ENCODE measurements at regions not wholly inside any gene's neighbourhood (a gene's known extent, or its start where the extent isn't known, plus 50 kb on each side); places are given as distances from the start of the nearest gene placed in this dataset.

GRCh38 chr2:195057001-195057400, 600.0 kb upstream of the SLC39A10 start:
- Mint-ChIP-seq H3K4me1 (ENCODE audit: unreplicated experiment) (no peaks in the 10 kb centered on the region), H3K36me3 (ENCODE audit: unreplicated experiment) (no peaks in the 10 kb centered on the region), H3K4me3 (ENCODE audit: unreplicated experiment) (no peak overlapping the region), H3K9me3 (ENCODE audit: unreplicated experiment) (no peaks in the 10 kb centered on the region), H3K27me3 (ENCODE audit: unreplicated experiment) (peaks cover 3% of the 10 kb centered on the region), H3K27ac (ENCODE audit: unreplicated experiment) (no peak overlapping the region)
- TF ChIP-seq, protein P1, sequence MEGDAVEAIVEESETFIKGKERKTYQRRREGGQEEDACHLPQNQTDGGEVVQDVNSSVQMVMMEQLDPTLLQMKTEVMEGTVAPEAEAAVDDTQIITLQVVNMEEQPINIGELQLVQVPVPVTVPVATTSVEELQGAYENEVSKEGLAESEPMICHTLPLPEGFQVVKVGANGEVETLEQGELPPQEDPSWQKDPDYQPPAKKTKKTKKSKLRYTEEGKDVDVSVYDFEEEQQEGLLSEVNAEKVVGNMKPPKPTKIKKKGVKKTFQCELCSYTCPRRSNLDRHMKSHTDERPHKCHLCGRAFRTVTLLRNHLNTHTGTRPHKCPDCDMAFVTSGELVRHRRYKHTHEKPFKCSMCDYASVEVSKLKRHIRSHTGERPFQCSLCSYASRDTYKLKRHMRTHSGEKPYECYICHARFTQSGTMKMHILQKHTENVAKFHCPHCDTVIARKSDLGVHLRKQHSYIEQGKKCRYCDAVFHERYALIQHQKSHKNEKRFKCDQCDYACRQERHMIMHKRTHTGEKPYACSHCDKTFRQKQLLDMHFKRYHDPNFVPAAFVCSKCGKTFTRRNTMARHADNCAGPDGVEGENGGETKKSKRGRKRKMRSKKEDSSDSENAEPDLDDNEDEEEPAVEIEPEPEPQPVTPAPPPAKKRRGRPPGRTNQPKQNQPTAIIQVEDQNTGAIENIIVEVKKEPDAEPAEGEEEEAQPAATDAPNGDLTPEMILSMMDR (IDR thresholded peaks at IDR 0.05): no peak
- DNase-seq (ENCODE audit: extremely low spot score, unreplicated experiment): no peak

DNA sequence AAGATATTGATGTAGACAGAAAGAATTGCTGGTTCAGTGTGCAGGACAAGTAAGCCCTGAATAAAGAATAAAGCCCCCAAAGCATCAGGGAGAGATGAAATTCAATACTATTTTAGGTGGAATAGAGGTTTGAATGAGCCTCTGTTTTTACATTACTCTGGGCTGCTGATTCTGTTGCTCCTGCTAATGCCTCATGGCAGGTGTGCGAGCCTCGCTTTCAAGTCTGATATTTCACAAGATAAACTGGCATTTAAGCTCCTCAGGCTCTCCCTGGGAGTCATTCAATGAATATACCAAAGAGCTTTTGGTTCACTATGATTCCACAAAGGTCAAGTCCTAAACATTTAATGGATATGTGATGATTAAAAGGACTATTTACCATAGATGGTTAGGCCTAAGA, 601.0 kb upstream of the SLC39A10 start:
- TF ChIP-seq, protein P1 (IDR thresholded peaks at IDR 0.05): no peak
- Mint-ChIP-seq H3K27me3 (ENCODE audit: unreplicated experiment) (peaks cover 3% of the 10 kb centered on the region), H3K9me3 (ENCODE audit: unreplicated experiment) (no peaks in the 10 kb centered on the region), H3K4me3 (ENCODE audit: unreplicated experiment) (no peak overlapping the region), H3K4me1 (ENCODE audit: unreplicated experiment) (no peaks in the 10 kb centered on the region), H3K36me3 (ENCODE audit: unreplicated experiment) (no peaks in the 10 kb centered on the region), H3K27ac (ENCODE audit: unreplicated experiment) (no peak overlapping the region)
- no peak for DNase-seq (ENCODE audit: extremely low spot score, unreplicated experiment)

GRCh38 chr2:195051401-195051800, 605.6 kb upstream of the SLC39A10 start:
- H3K27me3 Mint-ChIP-seq (ENCODE audit: unreplicated experiment): peaks cover 3% of the 10 kb centered on the region
- no peak overlapping the region for H3K4me3 Mint-ChIP-seq (ENCODE audit: unreplicated experiment)
- no peaks in the 10 kb centered on the region for H3K36me3 Mint-ChIP-seq (ENCODE audit: unreplicated experiment)
- H3K4me1 Mint-ChIP-seq (ENCODE audit: unreplicated experiment): no peaks in the 10 kb centered on the region
- DNase-seq (ENCODE audit: extremely low spot score, unreplicated experiment): no peak
- H3K27ac Mint-ChIP-seq (ENCODE audit: unreplicated experiment): no peak overlapping the region
- TF ChIP-seq, protein P1 (IDR thresholded peaks at IDR 0.05): no peak
- H3K9me3 Mint-ChIP-seq (ENCODE audit: unreplicated experiment): no peaks in the 10 kb centered on the region

DNA sequence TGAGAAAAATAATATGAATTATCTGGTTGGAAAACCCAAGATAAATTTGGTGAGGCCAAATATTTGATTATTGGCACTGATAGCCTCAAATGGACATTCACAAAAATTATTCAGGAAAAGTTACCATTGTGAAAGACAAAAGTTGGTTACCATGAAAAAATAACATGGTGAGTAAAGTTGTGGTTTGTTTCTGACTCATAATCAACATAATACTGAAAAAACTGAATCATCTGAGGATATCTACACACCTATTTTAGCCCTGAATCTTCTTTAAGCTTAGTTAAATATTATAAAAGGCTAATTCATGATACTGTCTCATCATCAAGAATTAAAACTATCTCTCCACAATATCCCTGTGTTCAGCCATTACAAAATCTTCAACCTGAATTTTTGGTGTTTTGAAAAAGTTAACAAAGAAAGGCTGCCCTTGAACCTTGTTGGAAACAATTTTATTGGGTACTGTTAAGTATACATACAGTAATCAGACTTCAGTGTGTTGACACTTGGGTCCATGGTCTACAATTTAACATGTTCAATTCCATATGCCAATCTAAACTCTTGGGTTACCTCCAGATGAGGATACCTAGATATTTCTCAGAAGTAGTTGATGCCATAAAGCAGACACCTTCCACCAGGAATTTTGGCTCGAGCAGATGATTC, 607.5 kb upstream of the SLC39A10 start:
- no peak overlapping the region for H3K4me3 Mint-ChIP-seq (ENCODE audit: unreplicated experiment)
- DNase-seq (ENCODE audit: extremely low spot score, unreplicated experiment): no peak
- no peaks in the 10 kb centered on the region for H3K9me3 Mint-ChIP-seq (ENCODE audit: unreplicated experiment)
- H3K36me3 Mint-ChIP-seq (ENCODE audit: unreplicated experiment): no peaks in the 10 kb centered on the region
- H3K27ac Mint-ChIP-seq (ENCODE audit: unreplicated experiment): no peak overlapping the region
- H3K27me3 Mint-ChIP-seq (ENCODE audit: unreplicated experiment): peaks cover under 1% of the 10 kb centered on the region
- H3K4me1 Mint-ChIP-seq (ENCODE audit: unreplicated experiment): no peaks in the 10 kb centered on the region
- TF ChIP-seq, protein P1 (IDR thresholded peaks at IDR 0.05): no peak

- Mint-ChIP-seq H3K36me3 (ENCODE audit: unreplicated experiment) (no peaks in the 10 kb centered on the region), H3K27ac (ENCODE audit: unreplicated experiment) (no peak overlapping the region), H3K9me3 (ENCODE audit: unreplicated experiment) (no peaks in the 10 kb centered on the region), H3K27me3 (ENCODE audit: unreplicated experiment) (no peaks in the 10 kb centered on the region), H3K4me1 (ENCODE audit: unreplicated experiment) (no peaks in the 10 kb centered on the region), H3K4me3 (ENCODE audit: unreplicated experiment) (no peak overlapping the region)
- no peak for DNase-seq (ENCODE audit: extremely low spot score, unreplicated experiment)
- TF ChIP-seq, protein P1 (IDR thresholded peaks at IDR 0.05): no peak
Measured at GRCh38 chr2:195047955-195048354, 609.1 kb upstream of the SLC39A10 start.

All from osteocyte (in vitro differentiated cells).